Progenitor cell of endocrine pancreas (in vitro differentiated cells): ENCODE measurements at regions not wholly inside any gene's neighbourhood (a gene's known extent, or its start where the extent isn't known, plus 50 kb on each side); places are given as distances from the start of the nearest gene placed in this dataset.

ENCODE experiments used
- DNase-seq: peaks from one replicate; pipeline ENCODE4 v3.0.0; 2021; ENCODE audit warnings: low spot score; ENCODE audit not compliant: unreplicated experiment
- H3K27ac Mint-ChIP-seq: 2 replicates; pipeline ENCODE4 v1.8.0; 2021; ENCODE audit warnings: mild to moderate bottlenecking, moderate library complexity, mixed read lengths
- H3K27me3 Mint-ChIP-seq: 2 replicates; pipeline ENCODE4 v1.8.0; 2021; ENCODE audit warnings: mixed read lengths
- H3K36me3 Mint-ChIP-seq: 2 replicates; pipeline ENCODE4 v1.8.0; 2022; ENCODE audit warnings: mixed read lengths; ENCODE audit not compliant: insufficient read depth
- H3K4me1 Mint-ChIP-seq: 2 replicates; pipeline ENCODE4 v1.8.0; 2021; ENCODE audit warnings: low read depth, mixed read lengths
- H3K4me3 Mint-ChIP-seq: 2 replicates; pipeline ENCODE4 v1.8.0; 2021; ENCODE audit warnings: low read depth, mild to moderate bottlenecking, moderate library complexity, mixed read lengths
- H3K9me3 Mint-ChIP-seq: 2 replicates; pipeline ENCODE4 v1.8.0; 2021; ENCODE audit warnings: low read depth, mixed read lengths
- TF ChIP-seq, protein P1 (sequence below): fragments of 200-600 bp; sonication (generic); IDR thresholded peaks from one replicate; pipeline ENCODE4 v1.5.0; 2021; ENCODE audit warnings: antibody characterized with exemption, mild to moderate bottlenecking; ENCODE audit not compliant: unreplicated experiment

- Mint-ChIP-seq H3K4me1 (no peaks in the 10 kb centered on the region), H3K4me3 (no peak overlapping the region), H3K27me3 (peaks cover 26% of the 10 kb centered on the region), H3K9me3 (no peaks in the 10 kb centered on the region), H3K27ac (no peak overlapping the region), H3K36me3 (no peaks in the 10 kb centered on the region)
- TF ChIP-seq, protein P1, sequence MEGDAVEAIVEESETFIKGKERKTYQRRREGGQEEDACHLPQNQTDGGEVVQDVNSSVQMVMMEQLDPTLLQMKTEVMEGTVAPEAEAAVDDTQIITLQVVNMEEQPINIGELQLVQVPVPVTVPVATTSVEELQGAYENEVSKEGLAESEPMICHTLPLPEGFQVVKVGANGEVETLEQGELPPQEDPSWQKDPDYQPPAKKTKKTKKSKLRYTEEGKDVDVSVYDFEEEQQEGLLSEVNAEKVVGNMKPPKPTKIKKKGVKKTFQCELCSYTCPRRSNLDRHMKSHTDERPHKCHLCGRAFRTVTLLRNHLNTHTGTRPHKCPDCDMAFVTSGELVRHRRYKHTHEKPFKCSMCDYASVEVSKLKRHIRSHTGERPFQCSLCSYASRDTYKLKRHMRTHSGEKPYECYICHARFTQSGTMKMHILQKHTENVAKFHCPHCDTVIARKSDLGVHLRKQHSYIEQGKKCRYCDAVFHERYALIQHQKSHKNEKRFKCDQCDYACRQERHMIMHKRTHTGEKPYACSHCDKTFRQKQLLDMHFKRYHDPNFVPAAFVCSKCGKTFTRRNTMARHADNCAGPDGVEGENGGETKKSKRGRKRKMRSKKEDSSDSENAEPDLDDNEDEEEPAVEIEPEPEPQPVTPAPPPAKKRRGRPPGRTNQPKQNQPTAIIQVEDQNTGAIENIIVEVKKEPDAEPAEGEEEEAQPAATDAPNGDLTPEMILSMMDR = no peak
- DNase-seq = no peak
Measured at GRCh38 chr22:48084729-48085050, 1322.2 kb downstream of the TBC1D22A start.

DNA sequence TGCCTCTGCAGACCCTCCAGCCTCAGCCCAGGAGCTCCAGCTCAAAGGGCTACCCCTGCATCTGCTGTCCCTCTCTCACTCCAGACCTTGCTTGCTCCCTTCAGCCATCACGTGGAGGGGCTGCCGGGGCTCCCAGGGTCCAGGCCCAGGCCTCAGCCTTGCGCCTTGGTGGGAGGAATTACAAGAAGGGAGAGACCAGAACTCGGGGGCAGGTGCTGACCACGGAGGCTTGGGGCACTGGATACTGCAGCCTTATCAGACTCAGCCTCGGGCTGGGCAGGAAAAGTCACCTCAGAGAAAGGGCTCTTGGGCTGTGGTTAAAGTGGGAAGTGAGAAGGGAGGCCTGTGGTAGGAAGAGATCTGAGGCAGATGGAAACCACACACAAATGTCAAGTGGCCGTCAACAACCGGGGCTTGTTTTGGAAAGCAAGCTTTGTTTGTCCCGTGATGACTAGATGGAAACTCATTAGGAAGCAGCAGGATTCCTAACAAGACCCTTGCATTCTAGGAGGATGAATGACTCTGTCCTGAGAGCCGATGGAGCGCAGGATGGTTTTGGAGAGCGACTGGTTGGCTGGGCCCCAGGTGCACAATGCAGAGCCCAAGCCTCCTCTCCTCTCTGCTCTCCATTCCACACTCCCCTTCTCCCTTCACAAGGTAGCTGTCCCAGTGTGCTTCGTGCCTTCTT is 1321.7 kb downstream of the TBC1D22A start:
- Mint-ChIP-seq H3K4me3 (no peak overlapping the region), H3K27me3 (peaks cover 29% of the 10 kb centered on the region), H3K27ac (no peak overlapping the region), H3K9me3 (no peaks in the 10 kb centered on the region), H3K36me3 (no peaks in the 10 kb centered on the region), H3K4me1 (no peaks in the 10 kb centered on the region)
- DNase-seq = no peak
- TF ChIP-seq, protein P1 = no peak

- Mint-ChIP-seq H3K27me3 (peaks cover 32% of the 10 kb centered on the region), H3K4me1 (no peaks in the 10 kb centered on the region), H3K27ac (no peak overlapping the region), H3K36me3 (no peaks in the 10 kb centered on the region), H3K4me3 (no peak overlapping the region), H3K9me3 (no peaks in the 10 kb centered on the region)
- DNase-seq = no peak
- TF ChIP-seq, protein P1 = no peak
Measured at GRCh38 chr22:48083502-48083901, 1321.1 kb downstream of the TBC1D22A start.

DNA sequence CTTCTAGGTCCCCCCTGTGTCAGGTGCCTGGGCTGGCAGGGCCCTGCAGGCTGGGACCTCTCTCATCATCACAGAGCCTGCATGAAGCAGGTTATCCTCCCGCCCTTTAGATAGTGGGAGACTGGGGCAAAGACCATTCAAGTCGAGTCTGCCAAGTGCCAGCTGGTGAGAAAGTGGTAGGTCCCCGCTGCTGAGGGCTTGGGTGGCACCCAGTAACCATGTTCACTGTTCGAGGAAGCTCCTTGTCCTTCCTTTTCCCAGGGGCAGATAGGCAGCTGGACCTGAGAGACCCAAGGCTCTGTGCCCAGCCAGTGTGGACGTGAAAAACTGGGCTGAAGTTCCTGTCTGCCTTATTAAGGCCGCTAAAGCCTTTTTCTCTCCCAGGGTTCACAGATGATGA is 1319.8 kb downstream of the TBC1D22A start:
- H3K4me1 Mint-ChIP-seq = no peaks in the 10 kb centered on the region
- peaks cover 40% of the 10 kb centered on the region for H3K27me3 Mint-ChIP-seq
- TF ChIP-seq, protein P1 = no peak
- H3K27ac Mint-ChIP-seq = no peak overlapping the region
- no peak for DNase-seq
- H3K9me3 Mint-ChIP-seq = no peaks in the 10 kb centered on the region
- H3K36me3 Mint-ChIP-seq = no peaks in the 10 kb centered on the region
- no peak overlapping the region for H3K4me3 Mint-ChIP-seq

DNA sequence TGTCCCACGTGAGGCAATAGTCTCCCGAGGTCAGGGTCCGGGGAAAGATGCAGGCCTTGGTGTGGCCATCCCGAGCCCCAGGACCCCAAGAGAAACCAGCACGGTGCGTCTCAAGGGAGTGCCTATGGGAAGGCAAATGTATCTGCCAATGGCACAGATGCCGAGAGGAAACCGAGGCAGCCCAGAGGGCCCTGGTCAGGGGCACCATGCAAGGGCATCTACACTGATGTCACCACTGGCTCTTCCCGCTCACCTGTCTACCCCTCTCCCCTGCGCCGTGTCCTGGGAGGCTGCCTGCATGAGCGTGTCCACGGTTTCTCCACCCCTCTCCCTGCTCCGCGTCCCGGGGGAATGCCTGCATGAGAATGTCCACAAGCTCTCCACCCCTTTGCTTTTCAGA is 1318.8 kb downstream of the TBC1D22A start:
- H3K27me3 Mint-ChIP-seq = peaks cover 50% of the 10 kb centered on the region

More for the DNA sequence above, 1318.8 kb downstream of the TBC1D22A start:
- H3K4me1 Mint-ChIP-seq = no peaks in the 10 kb centered on the region
- H3K27ac Mint-ChIP-seq = no peak overlapping the region
- TF ChIP-seq, protein P1 = no peak
- H3K9me3 Mint-ChIP-seq = no peaks in the 10 kb centered on the region
- no peaks in the 10 kb centered on the region for H3K36me3 Mint-ChIP-seq
- no peak overlapping the region for H3K4me3 Mint-ChIP-seq
- DNase-seq = no peak
